IMR-90 (cell line): ENCODE measurements at regions not wholly inside any gene's neighbourhood (a gene's known extent, or its start where the extent isn't known, plus 50 kb on each side); places are given as distances from the start of the nearest gene placed in this dataset.

ENCODE experiments used
- CTCF ChIP-seq: conservative IDR thresholded peaks from 2 replicates; pipeline ENCODE4 v1.5.1; 2012; ENCODE audit warnings: mild to moderate bottlenecking, low read depth, low read length, improper control_type of control experiment
- ELK1 ChIP-seq: fragments of 150-350 bp; IDR thresholded peaks from 2 replicates; pipeline ENCODE4 v1.6.1; 2016; ENCODE audit warnings: low read depth, mild to moderate bottlenecking, low read length, moderate library complexity, borderline replicate concordance
- FOS ChIP-seq: fragments of 150-350 bp; IDR thresholded peaks from 2 replicates; pipeline ENCODE4 v1.6.1; 2016; ENCODE audit warnings: low read depth, low read length
- MAFK ChIP-seq: IDR thresholded peaks from 2 replicates; pipeline ENCODE4 v1.6.1; 2012; ENCODE audit warnings: low read depth, low read length, improper control_type of control experiment
- POLR2A ChIP-seq: IDR thresholded peaks from 2 replicates; pipeline ENCODE4 v1.6.1; 2012; ENCODE audit warnings: mild to moderate bottlenecking, low read depth, low read length
- TF ChIP-seq, protein P1 (sequence below): fragments of 150-350 bp; IDR thresholded peaks from 2 replicates; pipeline ENCODE4 v1.6.1; 2017; ENCODE audit warnings: mild to moderate bottlenecking, antibody characterized with exemption, low read length, low read depth

DNA sequence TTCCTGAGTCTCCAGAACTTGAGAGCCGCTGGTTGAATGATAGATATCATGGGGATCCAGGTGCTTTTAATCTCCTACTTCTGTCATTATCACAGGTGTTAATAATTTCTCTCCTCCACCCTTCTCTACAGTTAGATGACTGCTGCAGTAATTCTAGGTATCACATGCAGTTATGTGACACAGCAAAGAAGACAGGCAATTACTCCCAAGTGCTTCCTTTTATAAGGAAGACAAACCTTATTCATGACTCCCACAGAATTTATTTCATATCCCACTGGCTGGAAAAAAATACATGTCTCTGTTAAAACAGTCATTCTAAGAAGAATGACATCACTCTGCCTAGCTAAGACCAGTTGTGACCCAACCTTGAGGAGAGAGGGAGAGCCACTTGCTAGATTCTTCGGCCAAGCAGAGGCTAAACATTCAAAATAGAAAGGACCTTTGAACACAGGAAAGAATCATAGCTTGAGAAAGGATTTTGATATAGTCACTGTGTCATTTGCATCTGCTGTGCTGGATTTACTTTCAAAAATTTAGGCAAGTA, 500.6 kb downstream of the SI start:
- TF ChIP-seq POLR2A: no peak
- TF ChIP-seq CTCF: no peak
- no peak for TF ChIP-seq ELK1
- TF ChIP-seq MAFK: no peak
- TF ChIP-seq, protein P1, sequence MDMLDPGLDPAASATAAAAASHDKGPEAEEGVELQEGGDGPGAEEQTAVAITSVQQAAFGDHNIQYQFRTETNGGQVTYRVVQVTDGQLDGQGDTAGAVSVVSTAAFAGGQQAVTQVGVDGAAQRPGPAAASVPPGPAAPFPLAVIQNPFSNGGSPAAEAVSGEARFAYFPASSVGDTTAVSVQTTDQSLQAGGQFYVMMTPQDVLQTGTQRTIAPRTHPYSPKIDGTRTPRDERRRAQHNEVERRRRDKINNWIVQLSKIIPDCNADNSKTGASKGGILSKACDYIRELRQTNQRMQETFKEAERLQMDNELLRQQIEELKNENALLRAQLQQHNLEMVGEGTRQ: no peak
- TF ChIP-seq FOS: no peak
